ENCODE measurements at regions not wholly inside any gene's neighbourhood (a gene's known extent, or its start where the extent isn't known, plus 50 kb on each side); places are given as distances from the start of the nearest gene placed in this dataset.

- no peak for DNase-seq
Observed at GRCh38 chr2:7722212-7722910, 805.1 kb downstream of the RNF144A start.

GRCh38 chr2:7724336-7724735 is 807.1 kb downstream of the RNF144A start:
- DNase-seq, result no peak

GRCh38 chr2:7725171-7725849 is 808.1 kb downstream of the RNF144A start:
- DNase-seq, result peak; percentile 38

- no peak for DNase-seq
Observed at GRCh38 chr2:7725850-7726242, 808.6 kb downstream of the RNF144A start.

GRCh38 chr2:7726989-7727388 is 809.8 kb downstream of the RNF144A start:
- no peak for DNase-seq

- DNase-seq, result no peak
Observed at GRCh38 chr2:7728388-7728787, 811.2 kb downstream of the RNF144A start.

- no peak for DNase-seq
Observed at GRCh38 chr2:7730449-7730848, 813.2 kb downstream of the RNF144A start.

- DNase-seq, result no peak
Observed at GRCh38 chr2:7730990-7731389, 813.8 kb downstream of the RNF144A start.

GRCh38 chr2:7732497-7732896 is 815.3 kb downstream of the RNF144A start:
- DNase-seq, result no peak

GRCh38 chr2:7736646-7737305 is 819.6 kb downstream of the RNF144A start:
- DNase-seq, result no peak

- DNase-seq, result no peak
Observed at GRCh38 chr2:7738596-7738995, 821.4 kb downstream of the RNF144A start.

- no peak for DNase-seq
Observed at GRCh38 chr2:7740114-7740513, 822.9 kb downstream of the RNF144A start.

GRCh38 chr2:7742301-7742700 is 825.1 kb downstream of the RNF144A start:
- DNase-seq, result no peak

GRCh38 chr2:7744827-7745226 is 827.6 kb downstream of the RNF144A start:
- DNase-seq, result no peak

GRCh38 chr2:7745369-7745768 is 828.2 kb downstream of the RNF144A start:
- DNase-seq, result no peak

GRCh38 chr2:7748717-7749415 is 831.7 kb downstream of the RNF144A start:
- DNase-seq, result no peak

GRCh38 chr2:7749895-7750559 is 832.8 kb downstream of the RNF144A start:
- DNase-seq, result no peak

GRCh38 chr2:7752291-7752690 is 835.1 kb downstream of the RNF144A start:
- no peak for DNase-seq

- no peak for DNase-seq
Observed at GRCh38 chr2:7753777-7754176, 836.6 kb downstream of the RNF144A start.

GRCh38 chr2:7755879-7756278 is 838.7 kb downstream of the RNF144A start:
- no peak for DNase-seq

- no peak for DNase-seq
Observed at GRCh38 chr2:7758073-7758759, 841.0 kb downstream of the RNF144A start.

- DNase-seq, result no peak
Observed at GRCh38 chr2:7759898-7760297, 842.7 kb downstream of the RNF144A start.

Measured in left kidney (tissue), 1 donor.